Hematopoietic multipotent progenitor cell (in vitro differentiated cells): ENCODE measurements at regions not wholly inside any gene's neighbourhood (a gene's known extent, or its start where the extent isn't known, plus 50 kb on each side); places are given as distances from the start of the nearest gene placed in this dataset.
"Not testable (repeated sequence)": the region's sequence is repeated elsewhere in the genome, so short reads cannot be mapped to it uniquely, and the experiment has no call there.

Experiments used
- DNase-seq, 3 donors: peaks; one replicate each; pipeline ENCODE4 v3.0.0-alpha.2; 2011 to 2015; ENCODE audit warnings: low read depth in 2 of 3, low spot score in 2 of 3

GRCh38 chr7:13727279-13727678, 262.2 kb downstream of the ETV1 start:
- no peak for DNase-seq

- DNase-seq, result no peak
These were observed 261.7 kb downstream of the ETV1 start for GRCh38 chr7:13727751-13728150.

GRCh38 chr7:13728430-13728829, 261.0 kb downstream of the ETV1 start:
- not testable (repeated sequence) for DNase-seq

GRCh38 chr7:13731643-13732042, 257.8 kb downstream of the ETV1 start:
- DNase-seq, result no peak

- no peak for DNase-seq
These were observed 251.9 kb downstream of the ETV1 start for GRCh38 chr7:13737563-13737962.

- no peak for DNase-seq
These were observed 247.3 kb downstream of the ETV1 start for GRCh38 chr7:13742126-13742525.

- peak in 2 of 3 donors; percentile 7 to 55 for DNase-seq
These were observed 246.7 kb downstream of the ETV1 start for GRCh38 chr7:13742811-13743210.

- no peak for DNase-seq
These were observed 246.2 kb downstream of the ETV1 start for GRCh38 chr7:13743226-13743625.

GRCh38 chr7:13745530-13745929, 243.9 kb downstream of the ETV1 start:
- DNase-seq, result no peak

GRCh38 chr7:13748998-13749397, 240.5 kb downstream of the ETV1 start:
- no peak for DNase-seq

- no peak for DNase-seq
These were observed 239.8 kb downstream of the ETV1 start for GRCh38 chr7:13749636-13750035.

- DNase-seq, result no peak
These were observed 237.7 kb downstream of the ETV1 start for GRCh38 chr7:13751766-13752165.

- no peak for DNase-seq
These were observed 231.6 kb downstream of the ETV1 start for GRCh38 chr7:13757841-13758240.

- DNase-seq, result not testable (repeated sequence)
These were observed 223.6 kb downstream of the ETV1 start for GRCh38 chr7:13765853-13766252.

GRCh38 chr7:13770305-13770704, 219.2 kb downstream of the ETV1 start:
- DNase-seq, result no peak

- DNase-seq, result no peak
These were observed 214.5 kb downstream of the ETV1 start for GRCh38 chr7:13774976-13775375.

GRCh38 chr7:13777242-13777641, 212.2 kb downstream of the ETV1 start:
- DNase-seq, result no peak

GRCh38 chr7:13778967-13779366, 210.5 kb downstream of the ETV1 start:
- no peak for DNase-seq

- DNase-seq, result no peak
These were observed 198.9 kb downstream of the ETV1 start for GRCh38 chr7:13790611-13791010.

GRCh38 chr7:13792208-13792607, 197.3 kb downstream of the ETV1 start:
- no peak for DNase-seq

GRCh38 chr7:13793926-13794325, 195.5 kb downstream of the ETV1 start:
- DNase-seq, result no peak

- DNase-seq, result no peak
These were observed 194.9 kb downstream of the ETV1 start for GRCh38 chr7:13794581-13794980.

GRCh38 chr7:13797545-13797944, 191.9 kb downstream of the ETV1 start:
- no peak for DNase-seq
